IMR-90 (cell line): ENCODE measurements at regions not wholly inside any gene's neighbourhood (a gene's known extent, or its start where the extent isn't known, plus 50 kb on each side); places are given as distances from the start of the nearest gene placed in this dataset.

ENCODE experiments used
- ATAC-seq: fragments of 200-7000 bp; cut with Tn5 transposase; 2 replicates; pipeline ENCODE4 v1.9.1; 2020; ENCODE audit warnings: low read depth, mild to moderate bottlenecking, moderate library complexity
- BruUV-seq: library from RNA; stranded (reverse); fragments of 400-500 nt; replicated peaks from 2 replicates; lab custom pipeline; 2021; lab: Mats Ljungman, UMichigan
- CTCF ChIA-PET: fragments of 300-600 bp; formaldehyde crosslinking; extraction: SDS; loops from one replicate; lab custom pipeline; 2021; ENCODE audit warnings: antibody characterized with exemption; lab: Yijun Ruan, JAX
- POLR2A ChIA-PET: fragments of 300-600 bp; sonication (Branson Sonifier 250); formaldehyde crosslinking; loops from one replicate; lab custom pipeline; 2022; ENCODE audit warnings: antibody characterized with exemption; ENCODE audit not compliant: unreplicated experiment; lab: Charles Lee
- DNase-seq: peaks from one replicate; pipeline ENCODE4 v3.0.0; 2013
- H2AFZ ChIP-seq: replicated peaks from 2 replicates; pipeline ENCODE3; 2013; ENCODE audit warnings: low read length, mild to moderate bottlenecking; ENCODE audit not compliant: poor library complexity
- H2AK5ac ChIP-seq: 2 replicates; pipeline ENCODE4 v1.6.1; 2013; ENCODE audit warnings: low read depth, low read length, inconsistent platforms
- H2AK9ac ChIP-seq: replicated peaks from 2 replicates; pipeline ENCODE3; 2013; ENCODE audit warnings: mild to moderate bottlenecking, low read depth, low read length, moderate library complexity; ENCODE audit not compliant: poor library complexity
- H2BK120ac ChIP-seq: 2 replicates; pipeline ENCODE4 v1.6.1; 2013; ENCODE audit warnings: low read depth, low read length, inconsistent platforms
- H2BK15ac ChIP-seq: 3 replicates; pipeline ENCODE4 v1.6.1; 2013; ENCODE audit warnings: low read depth, low read length, inconsistent platforms
- H2BK20ac ChIP-seq: 2 replicates; pipeline ENCODE4 v1.6.1; 2013; ENCODE audit warnings: low read depth, mild to moderate bottlenecking, inconsistent platforms, low read length, moderate library complexity
- H2BK5ac ChIP-seq: 2 replicates; pipeline ENCODE4 v1.6.1; 2013; ENCODE audit warnings: mild to moderate bottlenecking, low read depth, low read length, inconsistent platforms; ENCODE audit not compliant: poor library complexity, severe bottlenecking
- H3K14ac ChIP-seq: replicated peaks from 2 replicates; pipeline ENCODE4 v1.6.1; 2013; ENCODE audit warnings: low read depth, low read length, inconsistent platforms
- H3K18ac ChIP-seq: 2 replicates; pipeline ENCODE4 v1.6.1; 2013; ENCODE audit warnings: low read depth, low read length, control low read depth
- H3K23ac ChIP-seq: 2 replicates; pipeline ENCODE4 v1.6.1; 2013; ENCODE audit warnings: low read depth, low read length, inconsistent platforms
- H3K27ac ChIP-seq: 2 replicates; pipeline ENCODE4 v1.5.1; 2013; ENCODE audit warnings: mild to moderate bottlenecking, control low read depth, low read length; ENCODE audit not compliant: insufficient read depth
- H3K27me3 ChIP-seq: 2 replicates; pipeline ENCODE4 v1.6.1; 2013; ENCODE audit warnings: low read length; ENCODE audit not compliant: control insufficient read depth, insufficient read depth
- H3K36me3 ChIP-seq: 2 replicates; pipeline ENCODE4 v1.6.1; 2013; ENCODE audit warnings: low read length, mixed read lengths; ENCODE audit not compliant: control insufficient read depth, insufficient read depth
- H3K4ac ChIP-seq: 2 replicates; pipeline ENCODE4 v1.6.1; 2013; ENCODE audit warnings: low read depth, low read length, inconsistent platforms
- H3K4me1 ChIP-seq: 2 replicates; pipeline ENCODE4 v1.6.1; 2013; ENCODE audit warnings: low read length, mixed read lengths; ENCODE audit not compliant: control insufficient read depth, insufficient read depth
- H3K4me2 ChIP-seq: 2 replicates; pipeline ENCODE4 v1.6.1; 2013; ENCODE audit warnings: low read depth, mild to moderate bottlenecking, control low read depth, low read length, moderate library complexity
- H3K4me3 ChIP-seq: 2 replicates; pipeline ENCODE4 v1.5.1; 2013; ENCODE audit warnings: low read depth, mild to moderate bottlenecking, control low read depth, low read length, moderate library complexity; ENCODE audit not compliant: insufficient read depth
- H3K56ac ChIP-seq: 2 replicates; pipeline ENCODE4 v1.6.1; 2013; ENCODE audit warnings: low read length, inconsistent platforms; ENCODE audit not compliant: insufficient read depth; ENCODE audit errors: extremely low read depth
- H3K79me1 ChIP-seq, 2 experiments: 2 replicates each; pipeline ENCODE4 v1.6.1; 2013; ENCODE audit warnings: low read length in 2 of 2, inconsistent platforms in 1 of 2, low read depth in 1 of 2
- H3K9ac ChIP-seq: 2 replicates; pipeline ENCODE4 v1.6.1; 2013; ENCODE audit warnings: low read depth, low read length, control low read depth
- H3K9me1 ChIP-seq: 2 replicates; pipeline ENCODE4 v1.6.1; 2013; ENCODE audit warnings: low read length, inconsistent platforms; ENCODE audit not compliant: insufficient read depth
- H3K9me3 ChIP-seq: 2 replicates; pipeline ENCODE4 v1.6.1; 2013; ENCODE audit warnings: low read length; ENCODE audit not compliant: control insufficient read depth, insufficient read depth
- H4K20me1 ChIP-seq: 2 replicates; pipeline ENCODE4 v1.6.1; 2013; ENCODE audit warnings: low read length, inconsistent platforms; ENCODE audit not compliant: insufficient read depth
- H4K5ac ChIP-seq: 2 replicates; pipeline ENCODE4 v1.6.1; 2013; ENCODE audit warnings: mild to moderate bottlenecking, low read depth, low read length, control low read depth
- H4K8ac ChIP-seq, 2 experiments: 2 replicates each; pipeline ENCODE4 v1.6.1; 2013; ENCODE audit warnings: low read depth in 2 of 2, low read length in 2 of 2, control low read depth in 1 of 2, inconsistent platforms in 1 of 2
- H4K91ac ChIP-seq: 2 replicates; pipeline ENCODE4 v1.6.1; 2013; ENCODE audit warnings: low read depth, low read length, inconsistent platforms; ENCODE audit not compliant: insufficient read depth
- BHLHE40 ChIP-seq: fragments of 150-350 bp; IDR thresholded peaks from 2 replicates; pipeline ENCODE4 v1.6.1; 2016; ENCODE audit warnings: mild to moderate bottlenecking, low read depth, low read length
- CEBPB ChIP-seq: IDR thresholded peaks from 2 replicates; pipeline ENCODE4 v1.6.1; 2012; ENCODE audit warnings: low read depth, low read length, improper control_type of control experiment
- CHD1 ChIP-seq: IDR thresholded peaks from 2 replicates; pipeline ENCODE4 v1.6.1; 2012; ENCODE audit warnings: low read depth, low read length, improper control_type of control experiment
- CTCF ChIP-seq: conservative IDR thresholded peaks from 2 replicates; pipeline ENCODE4 v1.5.1; 2012; ENCODE audit warnings: mild to moderate bottlenecking, low read depth, low read length, improper control_type of control experiment
- ELK1 ChIP-seq: fragments of 150-350 bp; IDR thresholded peaks from 2 replicates; pipeline ENCODE4 v1.6.1; 2016; ENCODE audit warnings: low read depth, mild to moderate bottlenecking, low read length, moderate library complexity, borderline replicate concordance
- FOS ChIP-seq: fragments of 150-350 bp; IDR thresholded peaks from 2 replicates; pipeline ENCODE4 v1.6.1; 2016; ENCODE audit warnings: low read depth, low read length
- MAFK ChIP-seq: IDR thresholded peaks from 2 replicates; pipeline ENCODE4 v1.6.1; 2012; ENCODE audit warnings: low read depth, low read length, improper control_type of control experiment
- MAZ ChIP-seq: IDR thresholded peaks from 2 replicates; pipeline ENCODE4 v1.6.1; 2012; ENCODE audit warnings: low read depth, mild to moderate bottlenecking, low read length, improper control_type of control experiment, moderate library complexity, borderline replicate concordance
- MXI1 ChIP-seq: IDR thresholded peaks from 2 replicates; pipeline ENCODE4 v1.6.1; 2012; ENCODE audit warnings: low read depth, mild to moderate bottlenecking, low read length, moderate library complexity, borderline replicate concordance
- NFE2L2 ChIP-seq: fragments of 150-350 bp; IDR thresholded peaks from 2 replicates; pipeline ENCODE4 v1.6.1; 2016; ENCODE audit warnings: low read depth, mild to moderate bottlenecking, low read length
- POLR2A ChIP-seq: IDR thresholded peaks from 2 replicates; pipeline ENCODE4 v1.6.1; 2012; ENCODE audit warnings: mild to moderate bottlenecking, low read depth, low read length
- RAD21 ChIP-seq: IDR thresholded peaks from 2 replicates; pipeline ENCODE4 v1.6.1; 2012; ENCODE audit warnings: low read length, improper control_type of control experiment
- RCOR1 ChIP-seq: IDR thresholded peaks from 2 replicates; pipeline ENCODE4 v1.6.1; 2012; ENCODE audit warnings: mild to moderate bottlenecking, low read length, improper control_type of control experiment; ENCODE audit not compliant: insufficient replicate concordance
- RFX5 ChIP-seq: IDR thresholded peaks from 2 replicates; pipeline ENCODE4 v1.8.0; 2012; ENCODE audit warnings: low read depth, mild to moderate bottlenecking, low read length, moderate library complexity
- SMC3 ChIP-seq: fragments of 150-350 bp; IDR thresholded peaks from 2 replicates; pipeline ENCODE4 v1.6.1; 2016; ENCODE audit warnings: low read depth, mild to moderate bottlenecking, antibody characterized with exemption, low read length, moderate library complexity
- USF2 ChIP-seq: fragments of 150-350 bp; IDR thresholded peaks from 2 replicates; pipeline ENCODE4 v1.6.1; 2017; ENCODE audit warnings: mild to moderate bottlenecking, antibody characterized with exemption, low read length, low read depth
- WGBS, 2 experiments: methylation state at CpG; one replicate each; pipeline versions ENCODE4 v1.1.5 to v1.1.7; 2013; ENCODE audit warnings: missing lambda C conversion rate in 2 of 2; ENCODE audit not compliant: insufficient read length in 1 of 2; ENCODE audit errors: extremely low coverage in 2 of 2; 5-methylcytosine and 5-hydroxymethylcytosine counted together
- dilution Hi-C: fragments of 300-500 bp; cut with HindIII; formaldehyde crosslinking; loops from one replicate; pipeline ENCODE4 v1.14.3; 2018; ENCODE audit warnings: low sequenced_read_pairs; ENCODE audit not compliant: unreplicated experiment
- in situ Hi-C: fragments of 300-500 bp; cut with MboI; formaldehyde crosslinking; loops from 3 replicates; pipeline ENCODE4 v1.14.3; 2019; ENCODE audit warnings: low sequenced_read_pairs, inconsistent platforms, mixed read lengths
- intact Hi-C: fragments of 100-400 bp; cut with micrococcal nuclease; formaldehyde crosslinking; loops from 2 replicates; pipeline ENCODE4 v1.10.0; 2022

- no peak overlapping the region for H2AK9ac ChIP-seq
- H3K14ac ChIP-seq: no peak overlapping the region
- in situ Hi-C loops: no loop called here
- H4K8ac ChIP-seq: no peak overlapping the region
- no peak overlapping the region for H3K18ac ChIP-seq
- no peak overlapping the region for H3K27ac ChIP-seq
- no peaks in the 10 kb centered on the region for H3K36me3 ChIP-seq
- no peak overlapping the region for H3K56ac ChIP-seq
- no peak for ATAC-seq
- WGBS, 2 experiments: 90% methylated on average over 16 of the region's 26 CpGs; no CpG with 5 or more reads in 1 of the 2 experiments
- no peak overlapping the region for H2BK5ac ChIP-seq
- H3K23ac ChIP-seq: no peak overlapping the region
- H3K4me3 ChIP-seq: no peak overlapping the region
- H3K9me3 ChIP-seq: no peaks in the 10 kb centered on the region
- ChIA-PET POLR2A (no interaction called here), CTCF (no interaction called here)
- intact Hi-C loops: no loop called here
- peaks cover 4% of the 10 kb centered on the region for H3K27me3 ChIP-seq
- no peak overlapping the region for H2BK120ac ChIP-seq
- H3K4ac ChIP-seq: no peak overlapping the region
- no peak overlapping the region for H2BK15ac ChIP-seq
- TF ChIP-seq BHLHE40 (no peak), MAZ (no peak), POLR2A (no peak), NFE2L2 (no peak), ELK1 (no peak), USF2 (no peak), CTCF (no peak), RFX5 (no peak), FOS (no peak), CEBPB (no peak), CHD1 (no peak), RCOR1 (no peak), SMC3 (no peak), MXI1 (no peak), MAFK (no peak), RAD21 (no peak)
- BruUV-seq: no TSS peak
- H3K9me1 ChIP-seq: no peaks in the 10 kb centered on the region
- H3K9ac ChIP-seq: no peak overlapping the region
- no peaks in the 10 kb centered on the region for H4K20me1 ChIP-seq
- no peak overlapping the region for H2BK20ac ChIP-seq
- H3K4me1 ChIP-seq: peaks cover 4% of the 10 kb centered on the region
- no peaks in the 10 kb centered on the region for H3K79me1 ChIP-seq
- no peak overlapping the region for H4K5ac ChIP-seq
- DNase-seq: no peak
- H3K4me2 ChIP-seq: no peak overlapping the region
- no peak overlapping the region for H2AK5ac ChIP-seq
- H2AFZ ChIP-seq: no peak overlapping the region
- dilution Hi-C loops: no loop called here
- H4K91ac ChIP-seq: no peak overlapping the region
Observed at GRCh38 chr16:88131966-88132365, 180.7 kb downstream of the BANP start.
